Right ventricle myocardium superior (tissue), 1 donor: ENCODE measurements at regions not wholly inside any gene's neighbourhood (a gene's known extent, or its start where the extent isn't known, plus 50 kb on each side); places are given as distances from the start of the nearest gene placed in this dataset.
"Not testable (repeated sequence)": the region's sequence is repeated elsewhere in the genome, so short reads cannot be mapped to it uniquely, and the experiment has no call there.

Source experiments
- ATAC-seq: fragments of 200-7000 bp; cut with Tn5 transposase; one replicate; pipeline ENCODE4 v1.9.1; 2020; ENCODE audit warnings: mild to moderate bottlenecking; ENCODE audit not compliant: poor library complexity
- DNase-seq: peaks from one replicate; pipeline ENCODE4 v3.0.0-alpha.2; 2020
- intact Hi-C: fragments of 100-400 bp; cut with DNase I; formaldehyde crosslinking; loops from one replicate; pipeline ENCODE4 v1.11.2; 2022
- donor health status: DM: no; HTN: yes; CAD: no; lungs with severe emphysema.

- ATAC-seq, DNase-seq, intact Hi-C loops: not testable (repeated sequence)
Measured at GRCh38 chr21:9943639-9944038, 577.7 kb upstream of the TPTE start.

DNA sequence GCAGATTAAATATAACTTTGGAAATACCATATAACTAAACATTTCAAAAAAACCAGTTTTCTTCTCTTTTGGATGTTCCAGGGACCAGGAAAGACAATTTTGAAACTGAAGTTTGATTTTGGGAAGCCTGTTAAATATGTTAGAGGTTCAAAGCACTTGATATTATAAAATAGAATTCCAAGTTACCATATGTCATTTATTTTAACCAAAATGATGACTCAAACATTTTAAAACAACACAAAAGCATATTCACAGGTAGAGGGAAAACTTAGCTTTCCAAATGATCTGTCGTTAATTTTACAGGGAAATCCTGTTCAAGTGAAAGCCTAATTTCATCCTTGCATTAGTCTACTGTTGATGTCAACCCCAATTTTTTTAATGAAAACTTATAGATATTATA lies 575.3 kb upstream of the TPTE start:
- ATAC-seq, intact Hi-C loops, DNase-seq: not testable (repeated sequence)

- intact Hi-C loops, ATAC-seq, DNase-seq: not testable (repeated sequence)
Measured at GRCh38 chr21:9949510-9950289, 571.7 kb upstream of the TPTE start.

DNA sequence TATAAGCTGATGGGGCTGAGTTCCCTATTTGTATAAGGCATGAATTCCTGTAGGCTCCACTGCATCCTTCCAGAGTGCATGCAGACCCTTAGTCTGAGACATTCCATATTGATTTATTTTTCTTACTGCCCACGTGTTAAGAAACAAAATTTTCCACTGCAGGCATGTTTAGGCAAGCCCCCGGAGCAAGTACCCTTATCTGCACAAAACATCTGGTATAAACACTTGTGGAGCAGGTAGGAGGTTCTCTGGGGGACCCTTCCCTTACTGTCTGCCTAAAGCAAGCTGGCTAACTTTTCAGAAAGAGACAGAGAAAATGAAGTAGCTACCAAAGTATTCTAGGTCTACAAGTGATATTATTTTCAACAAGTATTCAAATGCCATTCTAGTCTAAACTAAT lies 571.0 kb upstream of the TPTE start:
- DNase-seq, ATAC-seq, intact Hi-C loops: not testable (repeated sequence)

- DNase-seq, ATAC-seq, intact Hi-C loops: not testable (repeated sequence)
Measured at GRCh38 chr21:9958791-9959190, 562.6 kb upstream of the TPTE start.

GRCh38 chr21:9959220-9959964 lies 562.0 kb upstream of the TPTE start:
- DNase-seq, ATAC-seq, intact Hi-C loops: not testable (repeated sequence)

DNA sequence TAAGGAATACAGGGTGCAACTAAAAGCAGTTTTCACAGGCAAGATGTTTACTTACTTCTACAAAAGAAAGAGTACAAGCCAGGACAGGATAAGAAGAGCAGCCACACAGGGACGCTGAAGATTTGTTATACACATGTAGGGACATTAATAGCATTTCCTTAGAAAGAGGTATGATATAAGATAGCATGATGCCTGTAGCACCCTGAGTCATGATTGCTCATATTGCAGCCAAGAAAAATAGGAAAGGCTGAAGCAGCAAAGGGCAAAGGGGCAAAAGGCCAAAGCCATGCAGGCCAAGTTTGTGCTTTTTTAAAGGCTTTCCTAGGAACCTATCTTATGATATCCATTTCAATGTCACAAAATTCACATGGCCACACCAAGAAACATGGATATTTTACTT lies 552.0 kb upstream of the TPTE start:
- DNase-seq, intact Hi-C loops, ATAC-seq: not testable (repeated sequence)

DNA sequence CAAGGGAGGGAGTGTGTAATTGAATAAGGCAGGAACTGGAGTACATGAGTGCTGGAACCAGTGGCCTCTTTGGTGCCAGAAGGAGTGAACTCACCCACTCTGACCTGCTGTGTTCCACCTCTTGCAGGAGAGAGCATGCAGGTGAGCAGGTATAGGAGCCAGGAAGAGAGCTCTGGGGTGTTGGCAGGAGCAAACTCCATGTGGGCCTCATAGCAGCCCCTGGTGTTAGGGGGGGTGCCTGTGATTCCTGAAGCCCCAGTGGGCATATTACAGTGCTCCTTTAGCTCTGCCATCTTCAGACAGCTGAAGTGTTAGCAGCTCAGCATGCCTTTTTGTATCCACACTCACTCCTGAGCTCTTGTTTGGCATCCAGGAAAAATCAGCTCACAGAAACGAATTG lies 549.4 kb upstream of the TPTE start:
- ATAC-seq, intact Hi-C loops, DNase-seq: not testable (repeated sequence)

GRCh38 chr21:9978371-9978770 lies 543.0 kb upstream of the TPTE start:
- intact Hi-C loops, DNase-seq, ATAC-seq: not testable (repeated sequence)

DNA sequence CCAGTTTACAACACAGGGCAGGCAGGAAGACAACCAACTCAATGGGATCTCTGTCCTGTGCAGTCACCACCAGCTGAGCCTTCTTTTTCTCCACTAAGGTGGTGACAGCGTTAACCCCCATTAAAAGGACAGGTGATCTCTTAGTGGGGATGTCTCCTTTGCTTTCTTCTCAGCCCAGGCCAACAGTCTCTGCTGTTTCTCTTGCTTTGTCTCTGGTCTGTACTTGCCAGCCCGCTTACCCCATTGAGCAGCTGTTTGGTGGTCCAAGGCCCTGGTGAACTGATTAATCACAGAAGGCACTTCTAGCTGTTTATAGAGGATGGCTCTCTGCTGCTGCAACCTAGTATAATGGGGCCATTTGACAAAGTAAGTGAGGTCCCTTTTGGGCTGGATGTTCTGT lies 523.9 kb upstream of the TPTE start:
- not testable (repeated sequence) for ATAC-seq, DNase-seq

GRCh38 chr21:10002762-10003313 lies 518.5 kb upstream of the TPTE start:
- intact Hi-C loops, ATAC-seq, DNase-seq: not testable (repeated sequence)

More for the DNA sequence above, 523.9 kb upstream of the TPTE start:
- intact Hi-C loops: not testable (repeated sequence)

GRCh38 chr21:10005791-10006190 lies 515.6 kb upstream of the TPTE start:
- DNase-seq, ATAC-seq, intact Hi-C loops: not testable (repeated sequence)

DNA sequence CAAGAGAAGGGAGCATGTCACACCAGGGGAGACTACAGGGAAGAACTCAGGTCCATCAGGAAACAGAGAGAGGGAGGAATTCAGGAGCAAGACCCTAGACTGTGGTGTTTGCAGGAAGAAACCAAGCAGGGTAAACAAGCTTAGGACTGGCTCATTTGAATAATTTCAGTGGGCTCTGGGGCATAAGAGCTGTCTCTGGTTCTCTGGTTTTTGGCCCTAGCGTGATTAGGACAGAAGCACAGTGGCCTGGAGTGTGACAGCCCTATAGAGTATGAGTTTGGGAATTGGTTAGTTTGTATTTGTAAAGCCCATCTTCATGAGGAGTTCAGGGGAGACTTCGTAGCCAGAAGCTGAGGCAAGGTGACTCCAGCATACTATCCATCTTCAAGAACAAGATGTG lies 504.4 kb upstream of the TPTE start:
- intact Hi-C loops, ATAC-seq, DNase-seq: not testable (repeated sequence)

GRCh38 chr21:10017757-10018156 lies 503.6 kb upstream of the TPTE start:
- intact Hi-C loops, ATAC-seq, DNase-seq: not testable (repeated sequence)

GRCh38 chr21:10021462-10021861 lies 499.9 kb upstream of the TPTE start:
- intact Hi-C loops, ATAC-seq: not testable (repeated sequence)

DNA sequence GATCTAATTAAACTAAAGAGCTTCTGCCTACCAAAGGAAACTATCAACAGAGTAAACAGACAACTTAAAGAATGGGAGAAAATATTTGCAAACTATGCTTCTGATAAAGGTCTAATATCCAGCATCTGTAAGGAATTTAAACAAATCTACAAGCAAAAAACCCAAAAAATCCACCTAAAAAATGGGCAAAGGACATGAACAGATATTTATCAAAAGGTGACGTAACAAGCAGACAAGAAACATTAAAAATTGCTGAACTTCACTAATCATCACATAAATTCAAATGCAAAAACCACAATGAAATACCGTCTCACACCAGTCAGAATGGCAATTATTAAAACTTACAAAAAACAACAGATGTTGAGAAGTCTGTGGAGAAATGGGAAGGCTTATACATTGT lies 498.6 kb upstream of the TPTE start:
- DNase-seq, ATAC-seq, intact Hi-C loops: not testable (repeated sequence)

More at GRCh38 chr21:10021462-10021861, 499.9 kb upstream of the TPTE start:
- DNase-seq: not testable (repeated sequence)
